ENCODE measurements at regions not wholly inside any gene's neighbourhood (a gene's known extent, or its start where the extent isn't known, plus 50 kb on each side); places are given as distances from the start of the nearest gene placed in this dataset.
A peak's percentile ranks its signal among the peaks of the same experiment; 100 is the strongest.
"Not testable (repeated sequence)": the region's sequence is repeated elsewhere in the genome, so short reads cannot be mapped to it uniquely, and the experiment has no call there.

- not testable (repeated sequence) for DNase-seq (ENCODE audit: low read depth in 3 of 3)
Measured at GRCh38 chr7:63856466-63856865, 142.2 kb upstream of the ZNF722 start.

GRCh38 chr7:63867127-63867526 is 131.5 kb upstream of the ZNF722 start:
- DNase-seq (ENCODE audit: low read depth in 3 of 3) = no peak

GRCh38 chr7:63874242-63874641 is 124.4 kb upstream of the ZNF722 start:
- DNase-seq (ENCODE audit: low read depth in 3 of 3) = not testable (repeated sequence)

- no peak for DNase-seq (ENCODE audit: low read depth in 3 of 3)
Measured at GRCh38 chr7:63876707-63877322, 121.8 kb upstream of the ZNF722 start.

GRCh38 chr7:63887031-63887430 is 111.6 kb upstream of the ZNF722 start:
- no peak for DNase-seq (ENCODE audit: low read depth in 3 of 3)

- peak; percentile 37 to 72 (median 71) for DNase-seq (ENCODE audit: low read depth in 3 of 3)
Measured at GRCh38 chr7:63899691-63900393, 98.8 kb upstream of the ZNF722 start.

GRCh38 chr7:63900394-63901203 is 98.0 kb upstream of the ZNF722 start:
- DNase-seq (ENCODE audit: low read depth in 3 of 3) = peak; percentile 72 to 88 (median 88)

GRCh38 chr7:63901204-63901506 is 97.5 kb upstream of the ZNF722 start:
- not testable (repeated sequence) for DNase-seq (ENCODE audit: low read depth in 3 of 3)

GRCh38 chr7:63918986-63919385 is 79.7 kb upstream of the ZNF722 start:
- no peak for DNase-seq (ENCODE audit: low read depth in 3 of 3)

- DNase-seq (ENCODE audit: low read depth in 3 of 3) = no peak
Measured at GRCh38 chr7:63925262-63925625, 73.4 kb upstream of the ZNF722 start.

- peak; percentile 71 to 87 (median 76) for DNase-seq (ENCODE audit: low read depth in 3 of 3)
Measured at GRCh38 chr7:63925626-63926460, 72.8 kb upstream of the ZNF722 start.

GRCh38 chr7:63927261-63927660 is 71.4 kb upstream of the ZNF722 start:
- no peak for DNase-seq (ENCODE audit: low read depth in 3 of 3)

- DNase-seq (ENCODE audit: low read depth in 3 of 3) = no peak
Measured at GRCh38 chr7:63931057-63931600, 67.5 kb upstream of the ZNF722 start.

- DNase-seq (ENCODE audit: low read depth in 3 of 3) = no peak
Measured at GRCh38 chr7:63931985-63932577, 66.6 kb upstream of the ZNF722 start.

Data from stimulated activated CD4-positive, alpha-beta T cell treated with anti-CD3 and anti-CD28 coated beads, TNF-alpha, amount 100 ng/mL, for 48 hours (primary cell).